ENCODE measurements at regions not wholly inside any gene's neighbourhood (a gene's known extent, or its start where the extent isn't known, plus 50 kb on each side); places are given as distances from the start of the nearest gene placed in this dataset.

GRCh38 chr6:84417260-84417659 lies 189.8 kb upstream of the CEP162 start:
- DNase-seq = no peak

- DNase-seq = no peak
Measured at GRCh38 chr6:84416043-84416657, 188.7 kb upstream of the CEP162 start.

- no peak for DNase-seq
Measured at GRCh38 chr6:84415517-84415916, 188.1 kb upstream of the CEP162 start.

- DNase-seq = no peak
Measured at GRCh38 chr6:84415068-84415467, 187.6 kb upstream of the CEP162 start.

DNA sequence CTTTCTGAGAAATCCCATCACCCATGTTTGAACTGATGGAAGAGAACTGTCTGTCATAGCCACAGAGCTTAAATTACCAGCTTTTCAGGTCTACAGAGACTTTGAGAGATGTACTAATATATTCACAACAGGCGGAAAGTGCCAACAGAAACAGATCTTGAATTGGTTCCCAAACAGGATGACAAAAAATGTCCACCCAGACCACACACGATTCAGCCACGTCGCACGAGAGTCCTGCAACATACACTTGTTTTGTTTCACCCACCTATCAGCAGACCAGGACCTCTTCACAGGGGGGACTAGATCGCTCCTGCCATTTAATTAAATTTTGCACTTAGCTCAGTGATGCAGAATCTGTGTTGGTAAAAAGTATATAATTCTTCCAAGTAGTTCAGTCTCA lies 187.1 kb upstream of the CEP162 start:
- DNase-seq = no peak

DNA sequence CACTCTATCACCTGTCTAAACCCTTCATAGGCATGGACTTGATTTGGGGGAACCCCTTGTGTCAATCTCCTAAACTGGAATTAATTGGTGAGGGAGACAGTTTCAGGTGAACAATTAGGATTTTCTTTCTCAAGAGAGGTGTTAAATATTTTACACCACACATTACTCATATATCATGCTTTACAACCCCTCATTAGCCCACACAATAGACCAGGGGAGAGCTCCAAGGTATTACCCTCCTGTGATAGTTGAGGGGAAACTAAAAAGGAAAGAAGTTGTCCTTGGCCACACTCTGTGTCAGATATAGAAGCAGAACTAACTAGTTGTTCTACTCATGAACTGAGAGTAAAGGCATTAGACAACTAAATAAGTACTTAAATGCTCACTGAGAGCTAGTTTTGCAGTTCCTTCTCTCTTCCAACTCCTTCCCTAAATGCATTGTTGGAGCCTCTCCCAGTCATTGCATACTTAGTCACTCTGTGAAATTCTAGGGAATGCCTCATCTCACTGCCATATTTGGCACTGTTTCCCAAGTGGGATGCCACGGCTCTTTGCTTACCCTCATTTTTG lies 183.7 kb upstream of the CEP162 start:
- no peak for DNase-seq

DNA sequence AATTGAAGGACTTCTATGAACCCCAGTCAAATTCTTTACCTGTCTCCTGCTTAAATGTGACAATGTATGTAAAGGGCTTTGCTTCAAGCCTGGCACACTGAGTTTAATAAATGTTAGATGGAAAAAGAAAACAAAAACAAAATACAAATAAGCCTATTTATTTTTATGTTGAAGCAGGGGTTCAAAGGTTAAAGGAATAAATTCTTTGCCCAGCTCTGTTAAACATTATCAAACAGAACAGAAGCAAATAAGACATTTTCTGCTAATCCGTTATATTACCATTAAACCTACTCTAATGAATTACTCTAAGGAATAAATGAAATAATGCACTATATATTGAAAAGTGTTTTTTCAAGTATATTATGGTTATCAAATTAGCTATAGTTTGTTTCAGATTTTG lies 182.5 kb upstream of the CEP162 start:
- no peak for DNase-seq

GRCh38 chr6:84408028-84408427 lies 180.6 kb upstream of the CEP162 start:
- DNase-seq = no peak

DNA sequence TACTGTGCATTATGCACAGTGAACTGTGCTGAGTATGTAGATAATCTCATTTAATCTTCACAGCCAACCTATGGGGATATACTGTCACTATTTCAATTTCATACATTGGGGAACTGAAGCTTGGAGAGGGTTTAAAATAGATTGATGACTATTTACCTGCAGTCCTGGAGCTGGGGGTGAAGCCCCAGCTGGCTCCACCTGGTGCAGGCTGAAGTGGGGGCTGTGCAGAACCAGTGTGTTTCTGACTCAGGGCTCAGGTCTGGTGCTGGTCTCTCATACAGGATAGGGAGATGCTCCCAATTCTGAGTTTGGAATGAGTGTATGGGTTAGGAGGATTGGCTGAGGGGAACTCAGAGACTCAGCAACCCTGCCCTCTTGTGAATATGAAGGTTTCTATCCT lies 176.1 kb upstream of the CEP162 start:
- DNase-seq = no peak

GRCh38 chr6:84399003-84399402 lies 171.6 kb upstream of the CEP162 start:
- DNase-seq = no peak

- no peak for DNase-seq
Measured at GRCh38 chr6:84392261-84392660, 164.8 kb upstream of the CEP162 start.

GRCh38 chr6:84390851-84391250 lies 163.4 kb upstream of the CEP162 start:
- no peak for DNase-seq

DNA sequence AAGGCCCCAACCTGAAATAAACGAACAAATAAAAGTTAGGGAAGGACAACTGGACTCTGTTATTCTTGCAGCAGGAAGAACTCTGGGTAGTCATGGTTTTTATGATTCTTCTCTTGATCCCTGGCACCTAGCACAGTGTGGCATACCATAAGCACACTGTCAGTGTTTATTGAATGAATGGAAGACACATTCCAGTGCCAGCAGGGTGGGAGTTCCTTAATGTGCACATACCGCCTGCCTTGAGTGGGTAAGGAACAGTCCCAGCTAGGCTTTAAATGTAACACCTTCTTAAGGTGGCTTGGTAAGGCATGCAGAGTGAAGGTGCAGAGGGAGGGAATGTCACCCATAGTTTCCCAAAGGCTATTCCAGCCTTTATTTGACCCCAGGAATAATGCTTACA lies 162.9 kb upstream of the CEP162 start:
- no peak for DNase-seq

GRCh38 chr6:84379142-84379541 lies 151.7 kb upstream of the CEP162 start:
- DNase-seq = no peak

- DNase-seq = no peak
Measured at GRCh38 chr6:84372290-84372689, 144.8 kb upstream of the CEP162 start.

GRCh38 chr6:84371681-84372080 lies 144.2 kb upstream of the CEP162 start:
- DNase-seq = no peak

GRCh38 chr6:84362193-84362821 lies 134.9 kb upstream of the CEP162 start:
- DNase-seq = no peak

DNA sequence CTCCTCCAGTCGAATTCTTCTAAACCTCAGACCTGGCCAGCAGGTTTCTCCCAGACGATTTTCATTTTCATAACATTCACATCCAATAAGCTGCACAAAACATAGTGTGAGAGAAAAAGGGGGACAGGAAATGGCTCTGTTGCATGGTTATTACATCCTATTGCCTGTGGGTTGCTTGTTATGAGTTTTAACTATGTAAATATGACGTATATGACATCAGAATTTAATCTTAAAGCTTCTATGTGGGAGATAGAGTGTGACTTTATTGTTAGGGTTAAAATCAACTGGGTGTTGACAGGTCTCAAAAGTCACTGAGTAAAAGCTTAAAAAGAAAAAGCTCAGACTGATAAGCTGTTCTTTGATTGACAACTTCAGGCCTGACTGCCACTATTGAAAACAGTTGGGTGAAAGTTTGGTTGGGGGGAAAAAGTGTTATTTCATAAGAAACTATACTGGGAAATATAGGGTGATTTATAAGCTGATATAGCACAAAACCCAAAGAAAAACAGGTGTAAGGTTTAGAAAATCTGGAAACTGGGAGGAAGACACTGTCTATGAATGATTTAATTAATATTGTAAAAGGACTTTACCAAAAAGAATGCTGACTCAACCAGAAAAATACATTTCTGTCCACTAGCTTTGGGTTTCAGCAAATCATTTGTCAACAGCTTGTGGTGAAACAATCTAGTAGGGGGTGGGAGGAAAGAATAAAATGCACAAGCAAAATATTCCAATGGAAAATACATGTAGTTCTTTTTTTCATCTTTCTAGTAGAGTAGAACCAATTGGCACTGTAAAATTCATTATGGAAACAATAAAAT lies 134.1 kb upstream of the CEP162 start:
- DNase-seq = no peak

DNA sequence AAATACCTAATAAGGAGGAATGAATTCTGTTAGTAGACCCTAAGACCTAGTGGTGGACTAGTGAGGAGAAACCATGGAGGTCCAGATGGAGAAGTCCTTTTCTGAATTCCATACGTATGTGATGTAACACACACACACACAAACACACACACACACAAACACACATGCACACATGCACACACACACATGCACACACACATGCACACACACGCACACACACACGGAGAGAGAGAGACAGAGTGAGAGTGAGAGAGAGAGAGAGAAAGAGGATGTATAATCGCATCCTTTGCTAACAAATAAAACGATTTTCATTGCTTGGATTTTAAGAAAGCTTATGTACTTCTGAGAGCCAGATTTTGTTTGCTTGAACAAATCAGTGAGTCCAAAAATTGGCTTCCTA lies 132.6 kb upstream of the CEP162 start:
- DNase-seq = no peak

DNA sequence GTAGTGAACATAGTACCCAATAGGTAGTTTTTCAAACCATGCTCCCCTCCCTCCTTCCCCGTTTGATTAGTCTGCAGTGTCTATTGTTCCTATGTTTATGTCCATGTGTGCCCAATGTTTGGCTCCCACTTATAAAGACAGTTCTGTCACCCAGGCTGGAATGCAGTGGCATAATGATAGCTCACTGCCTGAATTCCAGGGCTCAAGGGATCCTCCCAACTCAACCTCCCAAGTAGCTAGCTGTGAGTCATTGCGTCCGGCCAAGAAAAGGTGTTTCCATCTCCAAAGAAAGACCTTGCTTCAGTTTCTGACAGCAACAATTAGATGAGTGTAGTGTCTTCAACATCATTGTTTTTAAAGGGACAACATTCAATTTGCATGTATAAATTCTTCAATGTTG lies 131.1 kb upstream of the CEP162 start:
- DNase-seq = no peak

- no peak for DNase-seq
Measured at GRCh38 chr6:84357631-84358030, 130.2 kb upstream of the CEP162 start.

DNA sequence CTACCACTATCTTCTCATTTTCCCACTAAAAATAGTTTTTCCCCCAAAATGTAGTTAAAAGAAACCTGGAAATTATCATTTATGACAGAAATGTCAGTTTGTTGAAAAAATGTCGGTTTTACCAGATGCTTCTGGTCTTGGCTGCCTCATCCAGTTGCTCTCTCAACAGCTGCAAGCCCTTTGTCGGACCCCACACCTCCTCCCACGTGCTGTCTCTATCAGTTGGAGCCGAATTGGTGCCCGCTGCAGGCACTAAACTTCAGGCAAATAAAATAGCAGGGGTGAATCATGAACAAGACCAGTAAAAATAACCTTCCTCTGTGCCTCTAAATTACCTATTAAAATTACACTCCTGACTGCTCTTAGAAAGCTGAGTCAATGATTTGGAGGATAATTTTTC lies 129.5 kb upstream of the CEP162 start:
- no peak for DNase-seq

Measured in renal pelvis (tissue), 1 donor.